Progenitor cell of endocrine pancreas (in vitro differentiated cells): ENCODE measurements at regions not wholly inside any gene's neighbourhood (a gene's known extent, or its start where the extent isn't known, plus 50 kb on each side); places are given as distances from the start of the nearest gene placed in this dataset.

Source experiments
- DNase-seq: peaks from one replicate; pipeline ENCODE4 v3.0.0; 2021; ENCODE audit warnings: low spot score; ENCODE audit not compliant: unreplicated experiment
- H3K27ac Mint-ChIP-seq: 2 replicates; pipeline ENCODE4 v1.8.0; 2021; ENCODE audit warnings: mild to moderate bottlenecking, moderate library complexity, mixed read lengths
- H3K27me3 Mint-ChIP-seq: 2 replicates; pipeline ENCODE4 v1.8.0; 2021; ENCODE audit warnings: mixed read lengths
- H3K36me3 Mint-ChIP-seq: 2 replicates; pipeline ENCODE4 v1.8.0; 2022; ENCODE audit warnings: mixed read lengths; ENCODE audit not compliant: insufficient read depth
- H3K4me1 Mint-ChIP-seq: 2 replicates; pipeline ENCODE4 v1.8.0; 2021; ENCODE audit warnings: low read depth, mixed read lengths
- H3K4me3 Mint-ChIP-seq: 2 replicates; pipeline ENCODE4 v1.8.0; 2021; ENCODE audit warnings: low read depth, mild to moderate bottlenecking, moderate library complexity, mixed read lengths
- H3K9me3 Mint-ChIP-seq: 2 replicates; pipeline ENCODE4 v1.8.0; 2021; ENCODE audit warnings: low read depth, mixed read lengths
- TF ChIP-seq, protein P1 (sequence below): fragments of 200-600 bp; sonication (generic); IDR thresholded peaks from one replicate; pipeline ENCODE4 v1.5.0; 2021; ENCODE audit warnings: antibody characterized with exemption, mild to moderate bottlenecking; ENCODE audit not compliant: unreplicated experiment

- TF ChIP-seq, protein P1, sequence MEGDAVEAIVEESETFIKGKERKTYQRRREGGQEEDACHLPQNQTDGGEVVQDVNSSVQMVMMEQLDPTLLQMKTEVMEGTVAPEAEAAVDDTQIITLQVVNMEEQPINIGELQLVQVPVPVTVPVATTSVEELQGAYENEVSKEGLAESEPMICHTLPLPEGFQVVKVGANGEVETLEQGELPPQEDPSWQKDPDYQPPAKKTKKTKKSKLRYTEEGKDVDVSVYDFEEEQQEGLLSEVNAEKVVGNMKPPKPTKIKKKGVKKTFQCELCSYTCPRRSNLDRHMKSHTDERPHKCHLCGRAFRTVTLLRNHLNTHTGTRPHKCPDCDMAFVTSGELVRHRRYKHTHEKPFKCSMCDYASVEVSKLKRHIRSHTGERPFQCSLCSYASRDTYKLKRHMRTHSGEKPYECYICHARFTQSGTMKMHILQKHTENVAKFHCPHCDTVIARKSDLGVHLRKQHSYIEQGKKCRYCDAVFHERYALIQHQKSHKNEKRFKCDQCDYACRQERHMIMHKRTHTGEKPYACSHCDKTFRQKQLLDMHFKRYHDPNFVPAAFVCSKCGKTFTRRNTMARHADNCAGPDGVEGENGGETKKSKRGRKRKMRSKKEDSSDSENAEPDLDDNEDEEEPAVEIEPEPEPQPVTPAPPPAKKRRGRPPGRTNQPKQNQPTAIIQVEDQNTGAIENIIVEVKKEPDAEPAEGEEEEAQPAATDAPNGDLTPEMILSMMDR = no peak
- H3K9me3 Mint-ChIP-seq = no peaks in the 10 kb centered on the region
- no peak overlapping the region for H3K4me3 Mint-ChIP-seq
- no peak for DNase-seq
- no peaks in the 10 kb centered on the region for H3K27me3 Mint-ChIP-seq
- no peak overlapping the region for H3K27ac Mint-ChIP-seq
- peaks cover 8% of the 10 kb centered on the region for H3K4me1 Mint-ChIP-seq
- H3K36me3 Mint-ChIP-seq = no peaks in the 10 kb centered on the region
These were observed 391.9 kb downstream of the DLEU7 start for GRCh38 chr13:50451609-50452008.

DNA sequence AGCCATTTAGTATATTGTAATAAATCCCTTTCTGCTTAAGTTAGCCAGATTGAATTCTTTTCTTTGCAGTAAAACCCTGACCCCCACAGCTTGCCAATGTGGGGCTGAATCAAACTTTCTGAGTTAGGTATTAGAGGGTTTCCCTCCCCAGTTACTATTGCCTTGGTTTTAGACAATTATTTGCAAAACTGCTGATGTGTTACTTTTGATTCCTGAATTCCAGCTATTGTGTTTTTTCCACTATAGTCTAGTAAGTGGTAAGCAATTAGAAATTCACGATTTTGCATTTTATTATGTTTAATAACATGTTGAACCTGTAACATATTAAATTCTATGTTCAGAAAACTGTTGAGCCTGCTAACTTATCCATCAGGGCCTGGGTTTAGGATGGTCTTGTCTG lies 391.5 kb downstream of the DLEU7 start:
- H3K27me3 Mint-ChIP-seq = no peaks in the 10 kb centered on the region
- H3K36me3 Mint-ChIP-seq = no peaks in the 10 kb centered on the region
- no peak overlapping the region for H3K4me3 Mint-ChIP-seq
- no peaks in the 10 kb centered on the region for H3K9me3 Mint-ChIP-seq
- DNase-seq = no peak
- H3K4me1 Mint-ChIP-seq = peaks cover 8% of the 10 kb centered on the region
- TF ChIP-seq, protein P1 = no peak
- no peak overlapping the region for H3K27ac Mint-ChIP-seq

- no peak overlapping the region for H3K4me3 Mint-ChIP-seq
- no peaks in the 10 kb centered on the region for H3K36me3 Mint-ChIP-seq
- H3K27ac Mint-ChIP-seq = no peak overlapping the region
- H3K4me1 Mint-ChIP-seq = peaks cover 8% of the 10 kb centered on the region
- no peaks in the 10 kb centered on the region for H3K9me3 Mint-ChIP-seq
- H3K27me3 Mint-ChIP-seq = no peaks in the 10 kb centered on the region
- DNase-seq = no peak
- TF ChIP-seq, protein P1 = no peak
These were observed 390.7 kb downstream of the DLEU7 start for GRCh38 chr13:50452756-50453155.

GRCh38 chr13:50453188-50453587 lies 390.3 kb downstream of the DLEU7 start:
- peaks cover 8% of the 10 kb centered on the region for H3K4me1 Mint-ChIP-seq
- TF ChIP-seq, protein P1 = no peak
- H3K27me3 Mint-ChIP-seq = no peaks in the 10 kb centered on the region
- DNase-seq = no peak
- no peaks in the 10 kb centered on the region for H3K36me3 Mint-ChIP-seq
- no peak overlapping the region for H3K4me3 Mint-ChIP-seq
- H3K27ac Mint-ChIP-seq = no peak overlapping the region
- no peaks in the 10 kb centered on the region for H3K9me3 Mint-ChIP-seq

- DNase-seq = no peak
- Mint-ChIP-seq H3K36me3 (no peaks in the 10 kb centered on the region), H3K27ac (no peak overlapping the region), H3K27me3 (no peaks in the 10 kb centered on the region), H3K4me1 (peaks cover 10% of the 10 kb centered on the region), H3K4me3 (no peak overlapping the region), H3K9me3 (no peaks in the 10 kb centered on the region)
- TF ChIP-seq, protein P1 = no peak
These were observed 387.4 kb downstream of the DLEU7 start for GRCh38 chr13:50456111-50456510.
